Keratinocyte (primary cell): ENCODE measurements at regions not wholly inside any gene's neighbourhood (a gene's known extent, or its start where the extent isn't known, plus 50 kb on each side); places are given as distances from the start of the nearest gene placed in this dataset.
A peak's percentile ranks its signal among the peaks of the same experiment; 100 is the strongest.

Experiments used
- DNase-seq: peaks from one replicate; pipeline ENCODE4 v3.0.0-alpha.2; 2011; ENCODE audit warnings: low read depth, missing footprints, low spot score
- FAIRE-seq: peaks from 2 replicates; lab custom pipeline; 2011; peaks lifted over from hg19 to GRCh38; lab: Jason Lieb, UNC
- H2AFZ ChIP-seq: 2 replicates; pipeline ENCODE4 v1.6.0; 2012; ENCODE audit warnings: low read length, control low read depth, inconsistent platforms; ENCODE audit not compliant: control insufficient read depth
- H3K27ac ChIP-seq: 2 replicates; pipeline ENCODE4 v1.5.1; 2011; ENCODE audit warnings: low read length; ENCODE audit not compliant: control insufficient read depth, insufficient read depth
- H3K27me3 ChIP-seq: 3 replicates; pipeline ENCODE4 v1.6.0; 2011; ENCODE audit warnings: low read length; ENCODE audit not compliant: control insufficient read depth, insufficient read depth; ENCODE audit errors: extremely low read depth
- H3K36me3 ChIP-seq, 2 experiments: 2 replicates in 1 of 2; 3 replicates in 1 of 2; pipeline ENCODE4 v1.5.1; 2011; ENCODE audit warnings: low read length in 2 of 2, mild to moderate bottlenecking in 1 of 2; ENCODE audit not compliant: control insufficient read depth in 2 of 2, insufficient read depth in 2 of 2; ENCODE audit errors: extremely low read depth in 1 of 2
- H3K4me1 ChIP-seq: 3 replicates; pipeline ENCODE4 v1.5.1; 2011; ENCODE audit warnings: low read length; ENCODE audit not compliant: control insufficient read depth, insufficient read depth; ENCODE audit errors: extremely low read depth
- H3K4me2 ChIP-seq: 3 replicates; pipeline ENCODE4 v1.6.0; 2011; ENCODE audit warnings: low read depth, low read length; ENCODE audit not compliant: control insufficient read depth, insufficient read depth; ENCODE audit errors: extremely low read depth
- H3K4me3 ChIP-seq, 3 experiments: fragments of 200-600 bp in 1 of 3; sonication (generic) in 1 of 3; 2 replicates in 2 of 3; 3 replicates in 1 of 3; pipeline ENCODE4 v1.5.1; 2011 to 2016; ENCODE audit warnings: low read length in 3 of 3, mild to moderate bottlenecking in 3 of 3, control low read depth in 2 of 3, inconsistent platforms in 1 of 3, low read depth in 1 of 3, mixed read lengths in 1 of 3, mixed run types in 1 of 3, moderate library complexity in 1 of 3; ENCODE audit not compliant: control insufficient read depth in 2 of 3, insufficient read depth in 2 of 3; ENCODE audit errors: extremely low read depth in 1 of 3
- H3K79me2 ChIP-seq: 2 replicates; pipeline ENCODE4 v1.6.0; 2012; ENCODE audit warnings: low read length; ENCODE audit not compliant: control insufficient read depth, insufficient read depth
- H3K9ac ChIP-seq: 3 replicates; pipeline ENCODE4 v1.6.0; 2011; ENCODE audit warnings: low read length; ENCODE audit not compliant: control insufficient read depth, insufficient read depth; ENCODE audit errors: extremely low read depth
- H3K9me1 ChIP-seq: 3 replicates; pipeline ENCODE4 v1.6.0; 2011; ENCODE audit warnings: low read length; ENCODE audit not compliant: control insufficient read depth, insufficient read depth; ENCODE audit errors: extremely low read depth
- H3K9me3 ChIP-seq: 2 replicates; pipeline ENCODE4 v1.5.1; 2012; ENCODE audit warnings: low read depth, low read length; ENCODE audit not compliant: control insufficient read depth
- H4K20me1 ChIP-seq: 3 replicates; pipeline ENCODE4 v1.6.0; 2011; ENCODE audit warnings: low read length; ENCODE audit not compliant: control insufficient read depth, insufficient read depth; ENCODE audit errors: extremely low read depth
- CTCF ChIP-seq, 3 experiments: IDR thresholded peaks in 1 of 3; conservative IDR thresholded peaks in 1 of 3; optimal IDR thresholded peaks in 1 of 3; 2 replicates in 2 of 3; 3 replicates in 1 of 3; pipeline versions ENCODE3 to v1.5.1; 2011; ENCODE audit warnings: low read length in 3 of 3, mild to moderate bottlenecking in 3 of 3, moderate library complexity in 2 of 3, control low read depth in 1 of 3, inconsistent platforms in 1 of 3; ENCODE audit not compliant: insufficient read depth in 2 of 3; ENCODE audit errors: extremely low read depth in 1 of 3
- EZH2 ChIP-seq: IDR thresholded peaks from one replicate; pipeline ENCODE4 v1.6.1; 2012; ENCODE audit warnings: inconsistent platforms, mild to moderate bottlenecking, low read length, moderate library complexity
- dilution Hi-C: fragments of 300-500 bp; cut with MboI; formaldehyde crosslinking; loops from one replicate; pipeline ENCODE4 v1.7.0; 2020; ENCODE audit warnings: low sequenced_read_pairs; ENCODE audit not compliant: extremely low pct_ligation_motif_present

- no peak overlapping the region for H2AFZ ChIP-seq
- no peak overlapping the region for H3K4me3 ChIP-seq
- no peaks in the 10 kb centered on the region for H4K20me1 ChIP-seq
- DNase-seq (no peak), FAIRE-seq (no peak)
- H3K9ac ChIP-seq = no peak overlapping the region
- H3K79me2 ChIP-seq = no peaks in the 10 kb centered on the region
- no peaks in the 10 kb centered on the region for H3K36me3 ChIP-seq
- dilution Hi-C loops = no loop called here
- no peaks in the 10 kb centered on the region for H3K9me1 ChIP-seq
- H3K27ac ChIP-seq = no peak overlapping the region
- peak overlapping the region; percentile 87 for H3K4me2 ChIP-seq
- TF ChIP-seq CTCF (optimal IDR thresholded peaks at IDR 0.05 in 1 of 3, IDR thresholded peaks at IDR 0.05 in 1 of 3, conservative IDR thresholded peaks at IDR 0.05 in 1 of 3; ENCODE audit: extremely low read depth in 1 of 3, insufficient read depth in 2 of 3, low read length in 3 of 3) = no peak
- no peak for TF ChIP-seq EZH2
- no peaks in the 10 kb centered on the region for H3K9me3 ChIP-seq
- H3K4me1 ChIP-seq = peaks cover 5% of the 10 kb centered on the region
- H3K27me3 ChIP-seq = no peaks in the 10 kb centered on the region
Observed at GRCh38 chr6:27593861-27594260, 121.0 kb upstream of the ZNF184 start.

GRCh38 chr6:27593200-27593818 lies 120.4 kb upstream of the ZNF184 start:
- H3K9ac ChIP-seq = no peak overlapping the region
- DNase-seq = no peak
- H3K4me2 ChIP-seq = peak overlapping the region; percentile 87
- H3K9me3 ChIP-seq = no peaks in the 10 kb centered on the region
- H3K79me2 ChIP-seq = no peaks in the 10 kb centered on the region
- no peaks in the 10 kb centered on the region for H4K20me1 ChIP-seq
- peak overlapping the region; percentile 72 for H2AFZ ChIP-seq
- peak overlapping the region; percentile 27 to 78 (median 66) for H3K4me3 ChIP-seq
- peaks cover 5% of the 10 kb centered on the region for H3K4me1 ChIP-seq
- no peaks in the 10 kb centered on the region for H3K36me3 ChIP-seq
- no peak overlapping the region for H3K27ac ChIP-seq
- dilution Hi-C loops = no loop called here
- H3K27me3 ChIP-seq = no peaks in the 10 kb centered on the region
- FAIRE-seq = no peak
- no peaks in the 10 kb centered on the region for H3K9me1 ChIP-seq
- TF ChIP-seq CTCF (optimal IDR thresholded peaks at IDR 0.05 in 1 of 3, IDR thresholded peaks at IDR 0.05 in 1 of 3, conservative IDR thresholded peaks at IDR 0.05 in 1 of 3; ENCODE audit: extremely low read depth in 1 of 3, insufficient read depth in 2 of 3, low read length in 3 of 3) (no peak), EZH2 (peak; percentile 67)
